Hepatocyte (in vitro differentiated cells): ENCODE measurements at regions not wholly inside any gene's neighbourhood (a gene's known extent, or its start where the extent isn't known, plus 50 kb on each side); places are given as distances from the start of the nearest gene placed in this dataset.

Experiments used
- DNase-seq: peaks from one replicate; pipeline ENCODE4 v3.0.0-alpha.2; 2016; ENCODE audit warnings: low spot score
- H2AFZ ChIP-seq: fragments of 200-600 bp; sonication (generic); 2 replicates; pipeline ENCODE4 v1.6.0; 2016; ENCODE audit warnings: antibody characterized with exemption, mild to moderate bottlenecking
- H3K27ac ChIP-seq: fragments of 200-600 bp; sonication (generic); 2 replicates; pipeline ENCODE4 v1.5.1; 2016; ENCODE audit warnings: mild to moderate bottlenecking
- H3K27me3 ChIP-seq: fragments of 200-600 bp; sonication (generic); 2 replicates; pipeline ENCODE4 v1.6.1; 2016
- H3K36me3 ChIP-seq: fragments of 200-600 bp; sonication (generic); replicated peaks from 2 replicates; pipeline ENCODE4 v1.5.1; 2016; ENCODE audit warnings: low read depth; ENCODE audit not compliant: insufficient read depth
- H3K4me1 ChIP-seq: fragments of 200-600 bp; sonication (generic); 2 replicates; pipeline ENCODE4 v1.5.1; 2016; ENCODE audit warnings: mild to moderate bottlenecking, moderate library complexity; ENCODE audit not compliant: insufficient read depth
- H3K4me2 ChIP-seq: fragments of 200-600 bp; sonication (generic); 2 replicates; pipeline ENCODE4 v1.6.0; 2016
- H3K4me3 ChIP-seq: fragments of 200-600 bp; sonication (generic); 2 replicates; pipeline ENCODE4 v1.5.1; 2016; ENCODE audit warnings: mild to moderate bottlenecking
- H3K79me2 ChIP-seq: fragments of 200-600 bp; sonication (generic); 2 replicates; pipeline ENCODE4 v1.6.0; 2017; ENCODE audit warnings: mild to moderate bottlenecking
- H3K9me2 ChIP-seq: fragments of 200-600 bp; sonication (generic); replicated peaks from 2 replicates; pipeline ENCODE4 v1.6.0; 2017; ENCODE audit warnings: mild to moderate bottlenecking; ENCODE audit not compliant: insufficient read depth
- H3K9me3 ChIP-seq: fragments of 200-600 bp; sonication (generic); 2 replicates; pipeline ENCODE4 v1.5.1; 2016; ENCODE audit warnings: low read depth, mild to moderate bottlenecking
- H4K20me1 ChIP-seq: fragments of 200-600 bp; sonication (generic); 2 replicates; pipeline ENCODE4 v1.6.0; 2016; ENCODE audit warnings: mild to moderate bottlenecking; ENCODE audit not compliant: insufficient read depth, poor library complexity, severe bottlenecking
- CTCF ChIP-seq: fragments of 200-600 bp; sonication (generic); IDR thresholded peaks from 2 replicates; pipeline ENCODE4 v1.5.1; 2016; ENCODE audit warnings: antibody characterized with exemption, mild to moderate bottlenecking; ENCODE audit not compliant: poor library complexity
- EZH2 ChIP-seq: fragments of 200-600 bp; sonication (generic); IDR thresholded peaks from 2 replicates; pipeline ENCODE4 v1.6.1; 2016; ENCODE audit warnings: antibody characterized with exemption, mild to moderate bottlenecking, borderline replicate concordance
- EZH2phosphoT487 ChIP-seq: fragments of 200-600 bp; sonication (generic); IDR thresholded peaks from one replicate; pipeline ENCODE4 v1.6.1; 2018; ENCODE audit warnings: antibody characterized with exemption, mild to moderate bottlenecking, low read depth, moderate library complexity; ENCODE audit not compliant: unreplicated experiment, severe bottlenecking
- WGBS: methylation state at CpG from one replicate; pipeline ENCODE4 v1.1.6; 2016; ENCODE audit warnings: low lambda C conversion rate; ENCODE audit errors: missing lambda C conversion rate; 5-methylcytosine and 5-hydroxymethylcytosine counted together

- H2AFZ ChIP-seq = no peak overlapping the region
- no peak for DNase-seq
- no peaks in the 10 kb centered on the region for H3K4me1 ChIP-seq
- no peaks in the 10 kb centered on the region for H3K9me3 ChIP-seq
- H4K20me1 ChIP-seq = no peaks in the 10 kb centered on the region
- 93% methylated on average over 4 of the region's 4 CpGs for WGBS
- H3K9me2 ChIP-seq = no peaks in the 10 kb centered on the region
- no peak overlapping the region for H3K27ac ChIP-seq
- H3K36me3 ChIP-seq = no peaks in the 10 kb centered on the region
- H3K4me3 ChIP-seq = no peak overlapping the region
- no peak for TF ChIP-seq EZH2phosphoT487
- TF ChIP-seq EZH2 = no peak
- TF ChIP-seq CTCF = no peak
- no peak overlapping the region for H3K4me2 ChIP-seq
- H3K27me3 ChIP-seq = no peaks in the 10 kb centered on the region
- no peaks in the 10 kb centered on the region for H3K79me2 ChIP-seq
Observed at GRCh38 chr20:52631469-52631868, 340.7 kb upstream of the TSHZ2 start.

- no peak overlapping the region for H3K4me2 ChIP-seq
- no peaks in the 10 kb centered on the region for H3K9me2 ChIP-seq
- no peak overlapping the region for H2AFZ ChIP-seq
- no peaks in the 10 kb centered on the region for H4K20me1 ChIP-seq
- no peak overlapping the region for H3K4me3 ChIP-seq
- H3K27ac ChIP-seq = no peak overlapping the region
- DNase-seq = no peak
- TF ChIP-seq CTCF (no peak), EZH2 (no peak), EZH2phosphoT487 (no peak)
- H3K27me3 ChIP-seq = no peaks in the 10 kb centered on the region
- WGBS = 46% methylated on average over 2 of the region's 2 CpGs
- no peaks in the 10 kb centered on the region for H3K79me2 ChIP-seq
- H3K9me3 ChIP-seq = no peaks in the 10 kb centered on the region
- H3K36me3 ChIP-seq = no peaks in the 10 kb centered on the region
- H3K4me1 ChIP-seq = no peaks in the 10 kb centered on the region
Observed at GRCh38 chr20:52630138-52630537, 342.0 kb upstream of the TSHZ2 start.

- H3K4me1 ChIP-seq = no peaks in the 10 kb centered on the region
- H2AFZ ChIP-seq = no peak overlapping the region
- no peaks in the 10 kb centered on the region for H3K9me3 ChIP-seq
- no peaks in the 10 kb centered on the region for H3K79me2 ChIP-seq
- H3K4me2 ChIP-seq = no peak overlapping the region
- no peak overlapping the region for H3K27ac ChIP-seq
- TF ChIP-seq EZH2 (no peak), EZH2phosphoT487 (no peak)
- no peaks in the 10 kb centered on the region for H3K9me2 ChIP-seq
- H3K4me3 ChIP-seq = no peak overlapping the region
- WGBS = 80% methylated on average over 4 of the region's 4 CpGs
- no peak for DNase-seq
- H3K27me3 ChIP-seq = no peaks in the 10 kb centered on the region
- no peaks in the 10 kb centered on the region for H4K20me1 ChIP-seq
- no peaks in the 10 kb centered on the region for H3K36me3 ChIP-seq
Observed at GRCh38 chr20:52624281-52624680, 347.9 kb upstream of the TSHZ2 start.

GRCh38 chr20:52622081-52622480 is 350.1 kb upstream of the TSHZ2 start:
- TF ChIP-seq EZH2 = no peak
- no peak for TF ChIP-seq CTCF
- TF ChIP-seq EZH2phosphoT487 = no peak
- Histone ChIP-seq H3K27ac (no peak overlapping the region), H3K9me2 (no peaks in the 10 kb centered on the region), H3K79me2 (no peaks in the 10 kb centered on the region), H3K9me3 (no peaks in the 10 kb centered on the region), H3K36me3 (no peaks in the 10 kb centered on the region), H4K20me1 (no peaks in the 10 kb centered on the region), H3K4me1 (no peaks in the 10 kb centered on the region), H3K4me2 (no peak overlapping the region), H3K4me3 (no peak overlapping the region), H2AFZ (no peak overlapping the region), H3K27me3 (no peaks in the 10 kb centered on the region)
- no peak for DNase-seq
